ENCODE measurements at regions not wholly inside any gene's neighbourhood (a gene's known extent, or its start where the extent isn't known, plus 50 kb on each side); places are given as distances from the start of the nearest gene placed in this dataset.

DNA sequence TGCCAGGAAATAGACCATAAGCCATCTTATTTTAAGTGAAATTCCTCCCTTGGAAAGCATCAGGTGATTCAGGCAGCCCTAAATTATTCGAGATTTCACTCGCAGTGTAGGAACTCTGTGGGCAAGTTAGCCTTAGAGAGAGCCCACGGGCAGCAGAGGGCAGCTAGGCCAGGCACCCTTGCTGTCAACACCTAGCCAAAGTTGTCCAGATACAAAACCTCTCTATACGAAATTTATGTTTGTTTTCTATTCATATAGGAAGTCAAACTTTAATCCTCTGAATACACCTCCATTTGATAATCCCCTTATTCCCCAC is 1043.5 kb downstream of the GATA3 start:
- no peak for TF ChIP-seq TCF12 (IDR thresholded peaks at IDR 0.05; ENCODE audit: low read depth)
- TF ChIP-seq FOXM1 (IDR thresholded peaks at IDR 0.05; ENCODE audit: borderline replicate concordance, low read depth): no peak
- TF ChIP-seq TEAD4 (IDR thresholded peaks at IDR 0.05): no peak
- TF ChIP-seq EP300 (IDR thresholded peaks at IDR 0.05; ENCODE audit: borderline replicate concordance): no peak
- TF ChIP-seq RAD21 (IDR thresholded peaks at IDR 0.05; ENCODE audit: low read depth): no peak
- TF ChIP-seq REST (IDR thresholded peaks at IDR 0.05; ENCODE audit: low read depth): no peak
- no peak for TF ChIP-seq ZBTB7A (IDR thresholded peaks at IDR 0.05; ENCODE audit: low read depth)
- TF ChIP-seq TAF1 (IDR thresholded peaks at IDR 0.05; ENCODE audit: low read depth): no peak
- TF ChIP-seq USF1 (IDR thresholded peaks at IDR 0.05): no peak
- no peak for TF ChIP-seq EGR1 (IDR thresholded peaks at IDR 0.05)

GRCh38 chr10:9102026-9102425 is 1047.5 kb downstream of the GATA3 start:
- TF ChIP-seq FOXM1 (IDR thresholded peaks at IDR 0.05; ENCODE audit: borderline replicate concordance, low read depth) (no peak), EGR1 (IDR thresholded peaks at IDR 0.05) (no peak), REST (IDR thresholded peaks at IDR 0.05; ENCODE audit: low read depth) (no peak), USF1 (IDR thresholded peaks at IDR 0.05) (no peak), CREB1 (IDR thresholded peaks at IDR 0.05; ENCODE audit: low read depth) (no peak), NFIC (IDR thresholded peaks at IDR 0.05) (no peak), EP300 (IDR thresholded peaks at IDR 0.05; ENCODE audit: borderline replicate concordance) (no peak), RAD21 (IDR thresholded peaks at IDR 0.05; ENCODE audit: low read depth) (no peak), CEBPB (IDR thresholded peaks at IDR 0.05) (no peak)

GRCh38 chr10:9103301-9103700 is 1048.8 kb downstream of the GATA3 start:
- TF ChIP-seq FOXM1 (IDR thresholded peaks at IDR 0.05; ENCODE audit: borderline replicate concordance, low read depth) (no peak), REST (IDR thresholded peaks at IDR 0.05; ENCODE audit: low read depth) (no peak)

DNA sequence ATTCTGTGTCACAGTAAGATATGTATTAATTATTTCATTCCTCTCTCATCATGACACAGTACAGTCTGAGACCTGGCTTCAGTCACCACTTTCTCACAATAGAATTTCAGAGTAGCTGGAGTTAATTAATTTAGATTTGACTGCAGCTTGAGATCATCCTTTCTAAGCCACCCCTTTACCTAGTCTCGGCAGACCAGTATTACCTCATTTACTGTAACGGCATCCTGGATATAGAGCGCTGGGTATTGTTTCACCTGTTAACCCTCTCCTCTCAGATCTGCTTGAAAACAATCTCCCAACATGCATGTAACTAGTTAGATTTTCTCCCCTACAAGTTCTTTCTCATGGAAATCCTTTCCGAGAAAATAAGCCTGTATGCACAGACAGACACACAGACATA is 1057.5 kb downstream of the GATA3 start:
- TF ChIP-seq EGR1 (IDR thresholded peaks at IDR 0.05) (no peak), TAF1 (IDR thresholded peaks at IDR 0.05; ENCODE audit: low read depth) (no peak), REST (IDR thresholded peaks at IDR 0.05; ENCODE audit: low read depth) (no peak), TCF12 (IDR thresholded peaks at IDR 0.05; ENCODE audit: low read depth) (no peak), NFIC (IDR thresholded peaks at IDR 0.05) (no peak), RAD21 (IDR thresholded peaks at IDR 0.05; ENCODE audit: low read depth) (no peak), USF1 (IDR thresholded peaks at IDR 0.05) (no peak), CREB1 (IDR thresholded peaks at IDR 0.05; ENCODE audit: low read depth) (no peak), EP300 (IDR thresholded peaks at IDR 0.05; ENCODE audit: borderline replicate concordance) (no peak), CEBPB (IDR thresholded peaks at IDR 0.05) (no peak), YY1 (IDR thresholded peaks at IDR 0.05; ENCODE audit: low read depth) (no peak), MAX (IDR thresholded peaks at IDR 0.05) (no peak), FOXM1 (IDR thresholded peaks at IDR 0.05; ENCODE audit: borderline replicate concordance, low read depth) (no peak), TEAD4 (IDR thresholded peaks at IDR 0.05) (no peak), ZBTB7A (IDR thresholded peaks at IDR 0.05; ENCODE audit: low read depth) (no peak)
